Epithelial cell of prostate (primary cell): ENCODE measurements at regions not wholly inside any gene's neighbourhood (a gene's known extent, or its start where the extent isn't known, plus 50 kb on each side); places are given as distances from the start of the nearest gene placed in this dataset.
"Not testable (repeated sequence)": the region's sequence is repeated elsewhere in the genome, so short reads cannot be mapped to it uniquely, and the experiment has no call there.

Experiments
- DNase-seq: peaks from one replicate; pipeline ENCODE4 v3.0.0-alpha.2; 2011; ENCODE audit warnings: low read depth, low spot score
- H3K27ac ChIP-seq: fragments of 450-650 bp; 2 replicates; pipeline ENCODE4 v1.5.1; 2017; ENCODE audit warnings: mild to moderate bottlenecking

- not testable (repeated sequence) for H3K27ac ChIP-seq, DNase-seq
Observed at GRCh38 chr13:44682416-44682815, 106.3 kb upstream of the TSC22D1 start.

DNA sequence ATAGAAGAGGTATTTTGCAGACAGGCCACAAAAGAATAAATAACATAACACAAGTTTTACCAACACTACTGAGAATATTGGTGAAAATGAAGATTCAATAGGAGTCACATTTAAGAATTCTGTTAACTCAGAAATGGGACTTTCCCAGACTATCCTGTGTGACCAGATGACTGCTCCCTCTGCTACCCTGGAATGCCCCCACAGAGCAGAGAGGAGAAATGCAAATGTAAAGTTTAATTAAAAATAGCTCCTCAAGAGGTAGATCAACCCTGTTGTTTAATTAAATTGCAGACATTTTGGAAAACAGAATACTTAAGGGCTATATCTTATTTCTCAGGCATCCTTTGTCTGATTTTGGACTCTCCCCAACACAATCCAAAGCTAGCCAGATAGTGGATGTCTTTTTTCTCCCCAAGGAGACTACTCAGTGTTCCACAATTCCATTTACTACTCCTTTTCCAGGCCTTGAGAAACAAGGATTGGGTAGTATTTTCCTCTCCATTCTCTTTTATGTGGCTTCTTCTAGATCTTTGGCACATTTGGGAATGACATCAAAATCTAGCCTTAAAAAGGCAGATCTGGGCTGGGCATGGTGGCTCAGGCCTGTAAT, 104.7 kb upstream of the TSC22D1 start:
- H3K27ac ChIP-seq: no peak overlapping the region
- no peak for DNase-seq

GRCh38 chr13:44679597-44679996, 103.5 kb upstream of the TSC22D1 start:
- H3K27ac ChIP-seq: no peak overlapping the region
- DNase-seq: no peak

DNA sequence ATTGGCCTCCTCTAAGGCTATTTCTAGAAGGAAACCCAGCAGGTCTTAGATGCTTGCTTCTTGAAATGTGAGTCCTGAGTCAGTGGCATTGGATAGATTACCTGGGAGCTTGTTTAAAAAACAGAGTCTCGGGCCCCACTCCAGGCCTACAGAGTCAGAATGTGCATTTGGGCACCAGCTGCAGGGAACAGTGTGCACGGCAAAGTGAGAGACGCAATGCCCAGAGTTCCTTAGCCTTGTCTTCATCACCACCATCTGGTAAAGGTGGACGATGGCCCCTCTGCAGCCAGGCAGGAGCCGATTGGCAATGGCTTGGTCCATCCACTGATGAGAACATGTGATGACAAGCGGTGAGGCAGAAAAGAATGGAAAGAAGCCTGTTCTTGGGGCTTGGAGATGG, 102.1 kb upstream of the TSC22D1 start:
- no peak for DNase-seq
- H3K27ac ChIP-seq: no peak overlapping the region

DNA sequence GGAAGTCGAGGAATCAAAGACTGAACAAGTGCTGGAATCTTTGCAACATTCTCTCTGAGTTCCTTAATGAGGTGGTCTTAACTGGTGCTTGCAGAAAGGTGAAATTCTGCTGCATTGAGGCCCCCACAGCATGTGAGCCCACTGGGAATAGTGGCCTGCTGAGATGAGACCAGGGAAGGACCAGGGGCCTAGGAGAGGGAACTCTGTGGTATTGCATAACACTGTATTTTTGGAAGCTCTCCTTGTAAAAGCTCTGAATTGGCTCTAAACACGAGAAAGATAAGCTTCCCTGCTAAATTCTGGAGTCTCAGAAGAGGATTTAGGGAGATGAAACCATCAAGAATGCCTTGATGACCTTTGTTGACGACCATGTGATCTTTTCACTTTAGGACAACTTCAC, 100.4 kb upstream of the TSC22D1 start:
- no peak for DNase-seq
- no peak overlapping the region for H3K27ac ChIP-seq

DNA sequence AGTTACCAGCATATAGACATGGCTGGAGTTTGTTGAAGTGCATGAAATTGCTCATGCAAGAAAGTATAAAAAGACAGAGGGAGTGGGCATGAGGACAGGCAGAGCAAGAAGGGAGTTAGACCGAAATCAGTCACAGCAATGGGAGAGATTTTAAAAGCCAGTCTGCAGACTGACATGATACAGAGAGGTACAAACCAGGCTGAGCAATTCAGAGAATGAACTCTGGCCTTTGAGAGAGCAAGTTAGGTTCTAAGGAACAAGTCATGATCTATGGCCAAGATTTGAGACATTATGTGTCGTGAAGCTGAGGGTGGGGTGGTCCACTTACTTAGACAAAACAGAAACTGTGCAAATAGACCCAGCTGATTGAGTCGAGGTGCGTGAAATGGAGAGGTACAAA, 93.4 kb upstream of the TSC22D1 start:
- H3K27ac ChIP-seq: no peak overlapping the region
- no peak for DNase-seq

DNA sequence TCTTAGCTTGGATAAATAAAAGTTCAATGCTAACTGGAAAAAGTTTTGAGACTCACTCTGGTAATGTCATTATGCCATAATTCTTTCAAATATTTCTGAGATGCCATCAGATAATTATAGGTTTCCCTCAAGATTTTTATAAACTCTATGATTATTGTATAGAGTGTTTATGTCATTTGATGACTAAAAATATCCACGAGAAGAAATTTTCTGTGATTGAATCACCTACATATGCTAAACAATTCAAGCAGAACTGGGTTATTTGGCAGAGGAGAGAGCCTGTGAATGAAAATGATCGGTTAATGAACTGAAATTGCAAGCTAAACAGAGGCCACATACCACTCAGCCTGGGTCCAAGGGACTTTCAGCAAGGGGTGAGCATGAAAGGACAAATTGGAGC, 92.6 kb upstream of the TSC22D1 start:
- H3K27ac ChIP-seq: no peak overlapping the region
- no peak for DNase-seq

GRCh38 chr13:44667943-44668342, 91.8 kb upstream of the TSC22D1 start:
- no peak for DNase-seq
- no peak overlapping the region for H3K27ac ChIP-seq

- DNase-seq, H3K27ac ChIP-seq: not testable (repeated sequence)
Observed at GRCh38 chr13:44666538-44666937, 90.4 kb upstream of the TSC22D1 start.

DNA sequence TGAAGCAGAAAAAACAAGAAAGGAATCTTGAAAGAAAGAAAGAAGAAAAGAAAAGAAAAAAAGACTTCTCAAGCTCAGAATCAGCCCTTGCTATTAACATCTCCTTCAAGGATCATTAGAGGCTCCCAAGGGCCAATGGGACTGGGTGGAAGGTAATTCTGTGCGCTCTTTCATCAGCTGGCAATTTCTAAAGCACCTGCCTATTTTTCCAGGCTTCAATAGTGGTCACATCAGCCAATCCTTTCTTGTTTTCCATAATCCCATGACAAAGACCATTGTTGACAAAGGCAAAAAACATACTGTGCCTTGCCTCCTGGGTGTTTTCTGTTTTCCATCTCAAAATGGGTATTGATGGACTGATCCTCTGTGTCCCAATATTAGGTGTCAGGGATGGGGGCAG, 88.2 kb upstream of the TSC22D1 start:
- no peak overlapping the region for H3K27ac ChIP-seq

DNA sequence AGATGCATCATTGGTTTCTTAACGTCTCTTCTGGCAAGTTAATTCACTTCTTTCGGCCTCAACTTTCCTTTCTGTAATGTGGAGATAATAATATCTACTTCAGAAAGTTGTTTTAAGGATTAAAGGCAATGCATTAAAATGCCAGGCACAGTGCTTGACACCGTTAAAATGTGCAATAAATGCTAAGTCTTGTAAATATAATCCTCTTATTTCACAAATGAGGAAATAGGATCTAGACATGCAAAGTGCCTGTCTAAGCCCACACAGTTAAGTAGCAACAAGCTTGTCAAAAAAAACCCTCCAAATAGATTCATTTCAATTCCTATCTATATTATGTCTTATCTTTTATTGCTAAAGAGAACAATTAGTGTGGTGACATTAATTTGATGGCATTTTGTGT, 86.4 kb upstream of the TSC22D1 start:
- no peak overlapping the region for H3K27ac ChIP-seq
- no peak for DNase-seq

More for the DNA sequence above, 88.2 kb upstream of the TSC22D1 start:
- no peak for DNase-seq

DNA sequence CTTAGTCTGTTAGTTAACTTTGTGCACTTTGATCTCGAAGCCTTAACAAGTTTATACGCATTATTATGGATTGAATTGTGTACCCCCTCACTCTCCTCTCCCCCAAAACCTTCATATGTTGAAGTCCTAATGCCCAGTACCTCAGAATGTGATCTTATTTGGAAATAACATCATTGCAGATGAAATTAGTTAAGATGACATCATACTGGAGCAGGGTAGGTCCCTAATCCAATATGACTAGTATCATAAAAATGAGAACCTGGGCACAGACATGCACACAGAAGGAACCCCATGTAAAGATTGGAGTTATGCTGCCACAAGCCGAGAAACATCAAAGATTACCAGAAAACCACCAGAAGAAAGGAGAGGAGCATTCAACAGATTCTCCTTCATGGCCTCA, 85.8 kb upstream of the TSC22D1 start:
- no peak overlapping the region for H3K27ac ChIP-seq
- DNase-seq: no peak

DNA sequence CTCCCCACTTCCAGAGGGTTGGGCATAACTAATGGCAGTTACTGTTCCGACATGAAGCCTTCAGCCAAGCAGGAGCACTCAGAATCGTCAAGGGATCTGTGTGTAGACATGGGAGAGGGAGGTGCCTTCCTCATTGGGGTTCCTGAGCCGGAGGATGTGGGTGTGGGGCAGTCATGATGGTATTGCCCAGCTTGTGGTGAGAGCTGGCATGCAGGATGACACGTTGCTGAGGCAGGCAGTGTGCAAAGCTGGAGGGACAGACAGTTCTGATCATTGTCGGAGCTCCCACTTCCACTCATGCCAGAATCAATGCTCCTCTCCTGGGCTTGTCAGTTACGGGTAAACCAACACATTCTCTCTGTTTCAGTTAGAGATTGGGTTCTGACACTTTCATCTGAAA, 83.9 kb upstream of the TSC22D1 start:
- no peak overlapping the region for H3K27ac ChIP-seq
- DNase-seq: no peak

GRCh38 chr13:44652962-44653660, 77.0 kb upstream of the TSC22D1 start:
- no peak for DNase-seq
- H3K27ac ChIP-seq: no peak overlapping the region

- no peak for DNase-seq
- no peak overlapping the region for H3K27ac ChIP-seq
Observed at GRCh38 chr13:44652168-44652567, 76.0 kb upstream of the TSC22D1 start.

- DNase-seq: no peak
- no peak overlapping the region for H3K27ac ChIP-seq
Observed at GRCh38 chr13:44651724-44652123, 75.6 kb upstream of the TSC22D1 start.

DNA sequence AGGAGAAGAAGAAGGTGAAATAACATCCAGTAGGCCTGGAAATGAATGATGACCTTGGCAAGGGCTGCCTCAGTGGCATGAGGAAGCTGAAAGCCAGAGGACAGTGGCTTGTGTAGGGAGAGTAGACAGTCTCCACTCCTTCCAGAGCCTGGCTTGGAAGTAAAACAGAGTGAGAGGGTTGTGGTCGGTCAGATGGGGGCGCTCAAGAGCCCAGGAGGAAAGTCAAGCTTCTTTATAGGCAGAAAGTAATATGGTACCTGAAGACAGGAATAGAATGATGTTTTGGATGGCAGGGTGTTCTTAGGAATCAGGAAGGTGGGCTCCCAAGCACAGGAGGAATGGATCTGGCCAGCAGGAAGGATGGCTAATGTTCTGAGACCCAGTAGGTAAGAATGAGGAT, 75.1 kb upstream of the TSC22D1 start:
- H3K27ac ChIP-seq: no peak overlapping the region

GRCh38 chr13:44649834-44650233, 73.7 kb upstream of the TSC22D1 start:
- no peak overlapping the region for H3K27ac ChIP-seq

More for the DNA sequence above, 75.1 kb upstream of the TSC22D1 start:
- DNase-seq: no peak

GRCh38 chr13:44649104-44649428, 72.9 kb upstream of the TSC22D1 start:
- H3K27ac ChIP-seq: no peak overlapping the region
- DNase-seq: no peak

More at GRCh38 chr13:44649834-44650233, 73.7 kb upstream of the TSC22D1 start:
- no peak for DNase-seq

- no peak for DNase-seq
- no peak overlapping the region for H3K27ac ChIP-seq
Observed at GRCh38 chr13:44648392-44649103, 72.4 kb upstream of the TSC22D1 start.

DNA sequence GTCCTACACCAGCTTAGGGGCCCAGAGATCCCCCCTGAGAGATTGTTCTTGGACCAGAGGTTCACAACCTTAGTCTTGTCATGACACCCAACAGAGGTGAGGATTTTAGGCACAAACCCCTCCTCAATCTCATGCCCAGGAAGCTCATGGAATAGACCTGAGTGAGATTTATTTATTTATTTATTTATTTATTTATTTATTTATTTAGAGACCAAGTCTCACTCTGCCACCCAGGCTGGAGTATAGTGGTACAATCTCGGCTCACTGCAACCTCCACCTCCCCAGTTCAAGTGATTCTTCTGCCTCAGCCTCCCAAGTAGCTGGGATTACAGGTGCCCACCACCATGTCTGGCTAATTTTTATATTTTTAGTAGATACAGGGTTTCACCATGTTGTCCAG, 71.4 kb upstream of the TSC22D1 start:
- not testable (repeated sequence) for H3K27ac ChIP-seq, DNase-seq

GRCh38 chr13:44646044-44646443, 69.9 kb upstream of the TSC22D1 start:
- H3K27ac ChIP-seq: no peak overlapping the region
- no peak for DNase-seq
